Trophoblast cell (in vitro differentiated cells and primary cell): ENCODE measurements at regions not wholly inside any gene's neighbourhood (a gene's known extent, or its start where the extent isn't known, plus 50 kb on each side); places are given as distances from the start of the nearest gene placed in this dataset.
A peak's percentile ranks its signal among the peaks of the same experiment; 100 is the strongest.

Source experiments
- DNase-seq, 2 donors: peaks; one replicate each; pipeline ENCODE4 v3.0.0-alpha.2; 2016
- H2AFZ ChIP-seq: 2 replicates; pipeline ENCODE4 v1.6.1; 2013; ENCODE audit warnings: low read length, moderate library complexity, mild to moderate bottlenecking; ENCODE audit not compliant: insufficient read depth, poor library complexity
- H2AK5ac ChIP-seq: 2 replicates; pipeline ENCODE4 v1.6.1; 2013; ENCODE audit warnings: mild to moderate bottlenecking, low read length
- H2BK120ac ChIP-seq: 2 replicates; pipeline ENCODE4 v1.6.1; 2013; ENCODE audit warnings: low read length, mild to moderate bottlenecking, moderate library complexity; ENCODE audit not compliant: insufficient read depth, poor library complexity
- H2BK12ac ChIP-seq: 2 replicates; pipeline ENCODE4 v1.6.1; 2013; ENCODE audit warnings: mild to moderate bottlenecking, low read length, moderate library complexity
- H2BK5ac ChIP-seq: 2 replicates; pipeline ENCODE4 v1.6.1; 2013; ENCODE audit warnings: low read length, low read depth, moderate library complexity, mild to moderate bottlenecking; ENCODE audit not compliant: poor library complexity
- H3K14ac ChIP-seq: 2 replicates; pipeline ENCODE4 v1.6.1; 2013; ENCODE audit warnings: mild to moderate bottlenecking, low read length
- H3K18ac ChIP-seq: 2 replicates; pipeline ENCODE4 v1.6.1; 2013; ENCODE audit warnings: mild to moderate bottlenecking, low read length
- H3K23ac ChIP-seq: 2 replicates; pipeline ENCODE4 v1.6.1; 2013; ENCODE audit warnings: low read length
- H3K27ac ChIP-seq: 2 replicates; pipeline ENCODE4 v1.5.1; 2013; ENCODE audit warnings: low read depth, mild to moderate bottlenecking, inconsistent platforms, low read length, moderate library complexity
- H3K27me3 ChIP-seq: 2 replicates; pipeline ENCODE4 v1.6.1; 2013; ENCODE audit warnings: inconsistent platforms, mild to moderate bottlenecking, low read length, moderate library complexity; ENCODE audit not compliant: insufficient read depth
- H3K36me3 ChIP-seq, 2 experiments: 1 replicate in 1 of 2; 2 replicates in 1 of 2; pipeline ENCODE4 v1.6.1; 2013; ENCODE audit warnings: low read length in 2 of 2, mild to moderate bottlenecking in 2 of 2, moderate library complexity in 1 of 2; ENCODE audit not compliant: insufficient read depth in 2 of 2, control insufficient read depth in 1 of 2
- H3K4ac ChIP-seq: 2 replicates; pipeline ENCODE4 v1.6.1; 2013; ENCODE audit warnings: low read depth, mild to moderate bottlenecking, low read length, moderate library complexity
- H3K4me1 ChIP-seq, 2 experiments: 1 replicate in 1 of 2; 2 replicates in 1 of 2; pipeline ENCODE4 v1.6.1; 2013; ENCODE audit warnings: low read length in 2 of 2, mild to moderate bottlenecking in 2 of 2, moderate library complexity in 1 of 2; ENCODE audit not compliant: insufficient read depth in 2 of 2, control insufficient read depth in 1 of 2
- H3K4me2 ChIP-seq: 2 replicates; pipeline ENCODE4 v1.6.1; 2013; ENCODE audit warnings: inconsistent platforms, mild to moderate bottlenecking, low read length, moderate library complexity
- H3K4me3 ChIP-seq: 2 replicates; pipeline ENCODE4 v1.5.1; 2013; ENCODE audit warnings: mild to moderate bottlenecking, low read depth, low read length, inconsistent platforms
- H3K79me1 ChIP-seq: one replicate; pipeline ENCODE4 v1.6.1; 2013; ENCODE audit warnings: low read length
- H3K79me2 ChIP-seq: 2 replicates; pipeline ENCODE4 v1.6.1; 2013; ENCODE audit warnings: low read length, mild to moderate bottlenecking; ENCODE audit not compliant: control insufficient read depth, insufficient read depth, poor library complexity
- H3K9ac ChIP-seq: 2 replicates; pipeline ENCODE4 v1.6.1; 2013; ENCODE audit warnings: mild to moderate bottlenecking, low read length
- H3K9me3 ChIP-seq: 2 replicates; pipeline ENCODE4 v1.6.1; 2013; ENCODE audit warnings: low read depth, mild to moderate bottlenecking, control low read depth, inconsistent platforms, low read length; ENCODE audit not compliant: insufficient read depth
- H4K12ac ChIP-seq: 2 replicates; pipeline ENCODE4 v1.6.1; 2013; ENCODE audit warnings: low read depth, mild to moderate bottlenecking, low read length, moderate library complexity
- H4K8ac ChIP-seq: 2 replicates; pipeline ENCODE4 v1.6.1; 2013; ENCODE audit warnings: low read depth, mild to moderate bottlenecking, low read length, moderate library complexity
- H4K91ac ChIP-seq: one replicate; pipeline ENCODE4 v1.6.1; 2013; ENCODE audit warnings: low read depth, mild to moderate bottlenecking, low read length, moderate library complexity
- WGBS: extraction: QIAGEN DNeasy Blood & Tissue Kit; methylation state at CpG from one replicate; pipeline ENCODE4 v1.1.7; 2013; ENCODE audit warnings: missing lambda C conversion rate; ENCODE audit not compliant: insufficient read length, insufficient coverage; ENCODE audit errors: extremely low coverage; 5-methylcytosine and 5-hydroxymethylcytosine counted together

DNA sequence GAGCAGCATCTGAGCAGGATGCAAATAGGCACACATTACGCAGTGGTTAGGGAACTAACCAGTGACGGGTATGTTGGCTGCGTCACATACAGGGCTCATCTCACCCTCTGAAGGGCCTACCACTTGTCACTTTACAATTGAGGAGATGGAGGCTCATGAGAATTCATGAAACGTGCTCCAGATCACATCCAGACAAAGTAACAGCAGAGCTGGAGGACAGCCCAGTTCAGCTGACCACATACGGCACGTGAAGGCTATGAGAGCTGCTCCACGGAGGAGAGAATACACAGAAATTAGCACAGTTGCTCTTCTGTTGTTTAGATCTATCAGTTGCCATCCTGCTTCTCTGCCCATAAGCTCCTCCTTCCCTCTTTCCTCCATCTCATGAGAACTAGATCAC, 78.4 kb downstream of the FAM9B start:
- H3K9me3 ChIP-seq: no peaks in the 10 kb centered on the region
- H2BK120ac ChIP-seq: no peak overlapping the region
- no peak overlapping the region for H3K9ac ChIP-seq
- H3K14ac ChIP-seq: no peak overlapping the region
- peak overlapping the region; percentile 76 for H2BK12ac ChIP-seq
- no peak overlapping the region for H3K4me3 ChIP-seq
- H4K91ac ChIP-seq: no peak overlapping the region
- H3K4me1 ChIP-seq: peaks cover 3 to 4% of the 10 kb centered on the region in 2 experiments
- H3K27me3 ChIP-seq: no peaks in the 10 kb centered on the region
- H2AFZ ChIP-seq: no peak overlapping the region
- no peak overlapping the region for H2AK5ac ChIP-seq
- H4K8ac ChIP-seq: no peak overlapping the region
- no peak overlapping the region for H3K27ac ChIP-seq
- no peaks in the 10 kb centered on the region for H3K79me2 ChIP-seq
- no peak overlapping the region for H3K4me2 ChIP-seq
- no peak overlapping the region for H3K23ac ChIP-seq
- no peaks in the 10 kb centered on the region for H3K36me3 ChIP-seq
- H4K12ac ChIP-seq: no peak overlapping the region
- no CpG with 5 or more reads among the region's 7 CpGs for WGBS
- no peak for DNase-seq
- H3K4ac ChIP-seq: no peak overlapping the region
- H2BK5ac ChIP-seq: no peak overlapping the region
- H3K18ac ChIP-seq: no peak overlapping the region
- peaks cover 2% of the 10 kb centered on the region for H3K79me1 ChIP-seq

DNA sequence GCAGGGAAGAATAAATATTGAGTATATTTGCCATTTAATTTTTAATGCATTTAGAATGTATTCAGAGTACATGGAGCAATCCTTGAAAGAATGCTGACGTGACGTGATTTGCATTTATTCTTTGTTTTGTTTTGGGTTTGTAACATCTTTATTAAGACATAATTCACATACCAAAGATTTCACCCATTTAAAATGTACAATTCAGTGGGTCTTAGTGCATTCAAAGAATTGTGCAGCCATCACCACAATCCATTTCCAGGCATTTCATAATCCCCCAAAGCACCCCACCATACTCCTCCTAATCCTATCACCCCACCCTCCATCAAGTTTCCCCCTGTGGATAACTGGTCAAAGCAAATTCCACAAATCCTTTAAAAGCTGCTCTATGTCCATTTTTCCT, 87.4 kb downstream of the FAM9B start:
- H3K18ac ChIP-seq: no peak overlapping the region
- no peak overlapping the region for H3K23ac ChIP-seq
- no peak overlapping the region for H4K91ac ChIP-seq
- H3K27me3 ChIP-seq: no peaks in the 10 kb centered on the region
- H2AK5ac ChIP-seq: no peak overlapping the region
- H3K14ac ChIP-seq: no peak overlapping the region
- no peak overlapping the region for H3K9ac ChIP-seq
- no peak overlapping the region for H4K12ac ChIP-seq
- no peak overlapping the region for H4K8ac ChIP-seq
- no peak for DNase-seq
- H3K79me1 ChIP-seq: no peaks in the 10 kb centered on the region
- H3K4me2 ChIP-seq: no peak overlapping the region
- H2AFZ ChIP-seq: no peak overlapping the region
- H3K9me3 ChIP-seq: no peaks in the 10 kb centered on the region
- no peak overlapping the region for H2BK120ac ChIP-seq
- no peak overlapping the region for H3K27ac ChIP-seq
- no peak overlapping the region for H2BK12ac ChIP-seq
- H3K36me3 ChIP-seq: no peaks in the 10 kb centered on the region
- H3K4me1 ChIP-seq: no peaks in the 10 kb centered on the region
- no peak overlapping the region for H3K4me3 ChIP-seq
- WGBS: no CpG with 5 or more reads among the region's 2 CpGs
- H3K79me2 ChIP-seq: no peaks in the 10 kb centered on the region
- H2BK5ac ChIP-seq: no peak overlapping the region
- H3K4ac ChIP-seq: no peak overlapping the region

DNA sequence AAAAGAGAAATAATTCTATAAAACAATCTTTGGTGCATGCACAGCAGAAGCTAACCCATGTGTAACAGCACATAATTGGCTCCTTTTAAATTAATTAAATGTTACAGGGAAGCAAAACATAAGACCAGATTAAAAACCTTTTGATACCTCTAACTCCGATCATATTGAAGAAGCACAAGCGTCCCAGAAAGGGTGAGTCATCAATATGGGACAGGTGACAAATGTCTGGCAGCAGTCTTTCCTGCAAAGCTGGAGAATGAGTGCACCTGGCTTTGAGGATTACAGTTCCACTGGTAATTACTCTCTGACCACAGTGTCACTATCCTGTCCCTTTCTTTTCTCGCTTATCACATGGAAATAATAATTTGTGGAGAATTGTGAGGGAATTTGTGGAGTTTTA, 94.6 kb downstream of the FAM9B start:
- no peak overlapping the region for H4K91ac ChIP-seq
- H3K18ac ChIP-seq: no peak overlapping the region
- H4K12ac ChIP-seq: no peak overlapping the region
- no peak overlapping the region for H3K27ac ChIP-seq
- H4K8ac ChIP-seq: no peak overlapping the region
- no peak overlapping the region for H2BK5ac ChIP-seq
- no peak overlapping the region for H3K4me2 ChIP-seq
- no peak overlapping the region for H3K4ac ChIP-seq
- no peak overlapping the region for H3K9ac ChIP-seq
- no peak overlapping the region for H2BK120ac ChIP-seq
- no peaks in the 10 kb centered on the region for H3K79me1 ChIP-seq
- no peak overlapping the region for H3K14ac ChIP-seq
- no peaks in the 10 kb centered on the region for H3K27me3 ChIP-seq
- H3K36me3 ChIP-seq: no peaks in the 10 kb centered on the region
- H3K4me1 ChIP-seq: no peaks in the 10 kb centered on the region
- DNase-seq: peak in 1 of 2 donors; percentile 3
- H3K79me2 ChIP-seq: no peaks in the 10 kb centered on the region
- H3K4me3 ChIP-seq: no peak overlapping the region
- WGBS: no CpG with 5 or more reads among the region's 3 CpGs
- no peak overlapping the region for H2AK5ac ChIP-seq
- no peaks in the 10 kb centered on the region for H3K9me3 ChIP-seq
- H3K23ac ChIP-seq: no peak overlapping the region
- no peak overlapping the region for H2AFZ ChIP-seq
- H2BK12ac ChIP-seq: no peak overlapping the region

DNA sequence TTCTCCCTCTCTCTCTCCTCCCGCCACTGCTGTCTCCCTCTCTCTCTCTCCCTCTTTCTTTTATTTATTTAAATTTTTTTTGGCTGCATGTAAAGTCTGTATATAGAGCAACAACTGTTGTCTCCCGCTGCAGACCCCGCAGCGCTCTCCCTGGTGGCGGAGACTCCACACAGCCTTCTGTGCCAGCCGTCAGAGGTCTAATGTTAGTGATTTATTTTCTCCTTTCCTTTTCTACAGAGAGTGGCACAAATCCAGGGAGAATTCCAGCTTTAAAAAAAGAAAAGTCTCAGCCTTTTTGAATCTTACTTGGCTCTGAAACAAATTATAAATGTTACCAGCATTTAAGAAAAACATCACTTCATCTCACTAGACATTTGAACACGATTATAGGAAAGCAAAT, 106.2 kb downstream of the FAM9B start:
- no peak for DNase-seq
- Histone ChIP-seq H2BK5ac (no peak overlapping the region), H3K9me3 (no peaks in the 10 kb centered on the region), H3K18ac (no peak overlapping the region), H3K14ac (no peak overlapping the region), H3K4me2 (no peak overlapping the region), H2BK12ac (no peak overlapping the region), H2AFZ (no peak overlapping the region), H4K8ac (no peak overlapping the region), H3K79me1 (no peaks in the 10 kb centered on the region), H3K79me2 (no peaks in the 10 kb centered on the region), H3K23ac (no peak overlapping the region), H3K9ac (no peak overlapping the region), H3K4me3 (no peak overlapping the region), H4K12ac (no peak overlapping the region), H3K27me3 (no peaks in the 10 kb centered on the region), H3K4me1 (no peaks in the 10 kb centered on the region), H2BK120ac (no peak overlapping the region), H4K91ac (no peak overlapping the region), H3K27ac (no peak overlapping the region), H3K4ac (no peak overlapping the region), H3K36me3 (no peaks in the 10 kb centered on the region), H2AK5ac (no peak overlapping the region)
- WGBS: no CpG with 5 or more reads among the region's 7 CpGs
